Activated B cell treated with CpG ODN at 0.5 μM for 24 hours (primary cell): ENCODE measurements at regions not wholly inside any gene's neighbourhood (a gene's known extent, or its start where the extent isn't known, plus 50 kb on each side); places are given as distances from the start of the nearest gene placed in this dataset.

ENCODE experiments used
- ATAC-seq: fragments of 200-7000 bp; cut with Tn5 transposase; one replicate; pipeline ENCODE4 v1.10.0; 2021; ENCODE audit warnings: low read depth, mild to moderate bottlenecking, moderate library complexity
- CTCF ChIA-PET: fragments of 350-600 bp; sonication (Branson Sonifier 250); formaldehyde crosslinking; loops from one replicate; lab custom pipeline; 2021; ENCODE audit warnings: antibody characterized with exemption; lab: Charles Lee
- POLR2A ChIA-PET: fragments of 350-600 bp; sonication (Branson Sonifier 250); formaldehyde crosslinking; loops from one replicate; lab custom pipeline; 2021; ENCODE audit warnings: antibody characterized with exemption; lab: Charles Lee
- DNase-seq: peaks from one replicate; pipeline ENCODE4 v3.0.0; 2022
- H3K27ac Mint-ChIP-seq: one replicate; pipeline ENCODE4 v1.8.0; 2020; ENCODE audit warnings: mixed read lengths
- H3K27me3 Mint-ChIP-seq: one replicate; pipeline ENCODE4 v1.8.0; 2021; ENCODE audit warnings: mixed read lengths
- H3K36me3 Mint-ChIP-seq: one replicate; pipeline ENCODE4 v1.8.0; 2021; ENCODE audit warnings: low read depth, mixed read lengths
- H3K4me1 Mint-ChIP-seq: one replicate; pipeline ENCODE4 v1.8.0; 2021; ENCODE audit warnings: mixed read lengths
- H3K4me3 Mint-ChIP-seq: one replicate; pipeline ENCODE4 v1.8.0; 2020; ENCODE audit warnings: mild to moderate bottlenecking, mixed read lengths
- H3K9me3 Mint-ChIP-seq: one replicate; pipeline ENCODE4 v1.8.0; 2020; ENCODE audit warnings: mixed read lengths
- CTCF ChIP-seq: fragments of 200-600 bp; IDR thresholded peaks from one replicate; pipeline ENCODE4 v1.8.0; 2022; ENCODE audit warnings: antibody characterized with exemption, mild to moderate bottlenecking
- intact Hi-C: fragments of 100-400 bp; cut with micrococcal nuclease; formaldehyde crosslinking; loops from one replicate; pipeline ENCODE4 v1.15.1; 2024

- no peak for TF ChIP-seq CTCF
- DNase-seq (no peak), ATAC-seq (no peak)
- intact Hi-C loops, result no loop called here
- no peaks in the 10 kb centered on the region for H3K9me3 Mint-ChIP-seq
- CTCF ChIA-PET, result no interaction called here
- H3K27ac Mint-ChIP-seq, result no peak overlapping the region
- H3K27me3 Mint-ChIP-seq, result no peaks in the 10 kb centered on the region
- no peaks in the 10 kb centered on the region for H3K4me1 Mint-ChIP-seq
- no peak overlapping the region for H3K4me3 Mint-ChIP-seq
- POLR2A ChIA-PET, result no interaction called here
- H3K36me3 Mint-ChIP-seq, result no peaks in the 10 kb centered on the region
Observed at GRCh38 chr20:6851136-6851535, 83.7 kb downstream of the BMP2 start.

DNA sequence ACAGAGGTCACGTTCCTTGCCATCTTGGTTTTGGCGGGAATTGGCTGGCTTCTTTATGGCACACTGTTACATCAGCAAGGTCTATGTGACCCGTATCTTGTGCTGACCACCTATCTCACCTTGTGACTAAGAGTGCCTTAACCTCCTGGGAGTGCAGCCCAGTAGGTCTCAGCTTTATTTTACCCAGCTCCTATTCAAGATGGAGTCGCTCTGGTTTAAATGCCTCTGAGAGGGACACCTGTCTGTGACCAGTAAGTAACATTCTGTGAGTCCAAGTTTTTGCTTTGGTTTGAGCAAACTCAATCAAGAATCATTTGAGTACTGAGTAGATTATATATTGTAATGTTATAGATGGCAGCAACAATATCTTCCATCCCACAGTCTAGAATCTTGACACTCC lies 85.0 kb downstream of the BMP2 start:
- H3K4me3 Mint-ChIP-seq, result no peak overlapping the region
- no peaks in the 10 kb centered on the region for H3K27me3 Mint-ChIP-seq
- no peak for DNase-seq
- intact Hi-C loops, result no loop called here
- ChIA-PET CTCF (no interaction called here), POLR2A (no interaction called here)
- no peaks in the 10 kb centered on the region for H3K9me3 Mint-ChIP-seq
- no peaks in the 10 kb centered on the region for H3K4me1 Mint-ChIP-seq
- H3K36me3 Mint-ChIP-seq, result no peaks in the 10 kb centered on the region
- no peak for ATAC-seq
- no peak overlapping the region for H3K27ac Mint-ChIP-seq
- TF ChIP-seq CTCF, result no peak

DNA sequence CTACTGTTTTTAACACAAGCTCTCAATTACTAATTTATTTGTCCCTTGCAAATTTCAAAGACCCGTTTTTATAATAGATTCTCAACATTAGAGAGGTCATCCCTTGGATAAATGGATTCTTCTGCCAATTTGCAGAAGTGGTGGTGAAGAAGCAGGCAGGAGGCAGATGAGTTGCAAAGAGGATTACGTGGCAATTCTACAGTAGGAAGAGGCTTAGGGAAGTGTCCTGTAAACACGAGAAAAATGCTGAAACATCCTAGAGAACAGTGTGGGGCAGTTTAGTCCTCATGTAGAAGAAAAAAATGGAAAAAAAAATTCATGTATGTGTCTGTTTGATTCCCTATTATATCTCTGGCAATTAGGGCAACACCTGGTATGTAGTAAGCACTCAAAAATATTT lies 87.6 kb downstream of the BMP2 start:
- Mint-ChIP-seq H3K9me3 (no peaks in the 10 kb centered on the region), H3K27me3 (no peaks in the 10 kb centered on the region), H3K4me3 (no peak overlapping the region), H3K36me3 (no peaks in the 10 kb centered on the region), H3K4me1 (no peaks in the 10 kb centered on the region), H3K27ac (no peak overlapping the region)
- intact Hi-C loops, result no loop called here
- no peak for DNase-seq
- CTCF ChIA-PET, result no interaction called here
- POLR2A ChIA-PET, result no interaction called here
- ATAC-seq, result no peak
- no peak for TF ChIP-seq CTCF

DNA sequence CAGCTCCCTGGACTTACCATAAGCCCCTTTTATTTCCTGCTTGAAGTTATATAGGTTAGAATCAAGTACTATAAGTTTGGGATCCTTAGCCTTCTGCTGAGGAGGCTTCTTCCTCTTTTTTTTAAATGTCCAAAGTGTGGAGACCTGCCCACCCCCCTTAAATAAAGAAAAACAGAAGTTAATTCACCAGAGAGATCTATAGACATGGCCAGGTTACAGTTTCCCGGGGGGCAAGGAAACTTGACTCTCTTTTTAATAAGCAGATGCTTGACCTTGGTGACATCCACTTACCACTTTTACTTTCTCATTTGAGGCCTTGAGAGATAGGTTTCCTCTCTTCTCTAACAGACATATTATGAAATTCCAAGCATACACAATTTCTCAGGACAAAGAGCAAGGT lies 88.3 kb downstream of the BMP2 start:
- Mint-ChIP-seq H3K27ac (no peak overlapping the region), H3K9me3 (no peaks in the 10 kb centered on the region), H3K27me3 (no peaks in the 10 kb centered on the region), H3K4me3 (no peak overlapping the region), H3K4me1 (no peaks in the 10 kb centered on the region), H3K36me3 (no peaks in the 10 kb centered on the region)
- CTCF ChIA-PET, result no interaction called here
- POLR2A ChIA-PET, result no interaction called here
- no peak for TF ChIP-seq CTCF
- intact Hi-C loops, result no loop called here
- DNase-seq, result no peak
- ATAC-seq, result no peak

- Mint-ChIP-seq H3K36me3 (no peaks in the 10 kb centered on the region), H3K27me3 (no peaks in the 10 kb centered on the region), H3K9me3 (no peaks in the 10 kb centered on the region), H3K27ac (no peak overlapping the region), H3K4me3 (no peak overlapping the region), H3K4me1 (no peaks in the 10 kb centered on the region)
- ChIA-PET CTCF (no interaction called here), POLR2A (no interaction called here)
- intact Hi-C loops, result no loop called here
- no peak for ATAC-seq
- TF ChIP-seq CTCF, result no peak
- DNase-seq, result no peak
Observed at GRCh38 chr20:6857927-6858326, 90.4 kb downstream of the BMP2 start.
